SJCRH30 (cell line): ENCODE measurements at regions not wholly inside any gene's neighbourhood (a gene's known extent, or its start where the extent isn't known, plus 50 kb on each side); places are given as distances from the start of the nearest gene placed in this dataset.

Experiments used
- DNase-seq, 2 experiments: peaks; one replicate each; pipeline ENCODE4 v3.0.0-alpha.2; 2015 to 2020
- H3K27ac ChIP-seq: fragments of 250-450 bp; sonication (Bioruptor Pico); 2 replicates; pipeline ENCODE4 v1.5.1; 2020; ENCODE audit warnings: mild to moderate bottlenecking, moderate library complexity
- H3K27me3 ChIP-seq: fragments of 250-450 bp; sonication (Bioruptor Pico); 2 replicates; pipeline ENCODE4 v1.5.1; 2020; ENCODE audit warnings: mild to moderate bottlenecking, moderate library complexity
- H3K36me3 ChIP-seq: fragments of 250-450 bp; sonication (Bioruptor Pico); 2 replicates; pipeline ENCODE4 v1.5.1; 2020; ENCODE audit warnings: mild to moderate bottlenecking, moderate library complexity
- H3K4me1 ChIP-seq: fragments of 250-450 bp; sonication (Bioruptor Pico); 2 replicates; pipeline ENCODE4 v1.5.1; 2020; ENCODE audit warnings: mild to moderate bottlenecking, moderate library complexity
- H3K4me3 ChIP-seq: fragments of 250-450 bp; sonication (Bioruptor Pico); 2 replicates; pipeline ENCODE4 v1.5.1; 2020; ENCODE audit warnings: mild to moderate bottlenecking, moderate library complexity
- H3K9me3 ChIP-seq: fragments of 250-450 bp; sonication (Bioruptor Pico); replicated peaks from 2 replicates; pipeline ENCODE4 v1.5.1; 2020; ENCODE audit warnings: mild to moderate bottlenecking, moderate library complexity

- no peaks in the 10 kb centered on the region for H3K36me3 ChIP-seq
- no peaks in the 10 kb centered on the region for H3K9me3 ChIP-seq
- no peak overlapping the region for H3K4me3 ChIP-seq
- no peaks in the 10 kb centered on the region for H3K27me3 ChIP-seq
- H3K4me1 ChIP-seq, result no peaks in the 10 kb centered on the region
- no peak overlapping the region for H3K27ac ChIP-seq
- DNase-seq, result no peak
Observed at GRCh38 chr5:5969942-5970483, 408.3 kb downstream of the MED10 start.

GRCh38 chr5:5968981-5969380, 409.4 kb downstream of the MED10 start:
- no peak overlapping the region for H3K27ac ChIP-seq
- H3K36me3 ChIP-seq, result no peaks in the 10 kb centered on the region
- H3K27me3 ChIP-seq, result no peaks in the 10 kb centered on the region
- H3K4me1 ChIP-seq, result no peaks in the 10 kb centered on the region
- no peaks in the 10 kb centered on the region for H3K9me3 ChIP-seq
- DNase-seq, result no peak
- no peak overlapping the region for H3K4me3 ChIP-seq

GRCh38 chr5:5967944-5968343, 410.4 kb downstream of the MED10 start:
- Histone ChIP-seq H3K9me3 (no peaks in the 10 kb centered on the region), H3K27me3 (no peaks in the 10 kb centered on the region)
- DNase-seq, result no peak

DNA sequence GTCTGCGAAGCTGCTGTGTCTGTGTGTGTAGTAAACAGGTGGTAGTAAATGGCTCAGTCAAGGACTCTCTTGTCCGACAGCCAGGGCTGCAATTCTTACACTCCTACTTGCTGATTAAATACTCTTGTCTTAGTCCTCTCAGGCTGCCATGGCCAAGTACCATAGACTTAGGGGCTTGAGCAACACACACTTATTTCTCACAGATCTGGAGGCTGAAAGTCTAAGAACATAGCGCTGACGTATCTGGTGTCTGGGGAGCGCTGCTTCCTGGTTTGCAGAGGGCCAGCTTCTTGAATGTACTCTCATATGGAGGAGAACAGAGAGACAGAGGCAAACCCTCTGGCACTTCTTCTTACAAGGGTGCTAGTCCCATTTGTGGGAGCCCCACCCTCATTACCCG, 411.0 kb downstream of the MED10 start:
- no peak overlapping the region for H3K4me3 ChIP-seq

More at GRCh38 chr5:5967944-5968343, 410.4 kb downstream of the MED10 start:
- Histone ChIP-seq H3K36me3 (no peaks in the 10 kb centered on the region), H3K27ac (no peak overlapping the region), H3K4me3 (no peak overlapping the region), H3K4me1 (no peaks in the 10 kb centered on the region)

DNA sequence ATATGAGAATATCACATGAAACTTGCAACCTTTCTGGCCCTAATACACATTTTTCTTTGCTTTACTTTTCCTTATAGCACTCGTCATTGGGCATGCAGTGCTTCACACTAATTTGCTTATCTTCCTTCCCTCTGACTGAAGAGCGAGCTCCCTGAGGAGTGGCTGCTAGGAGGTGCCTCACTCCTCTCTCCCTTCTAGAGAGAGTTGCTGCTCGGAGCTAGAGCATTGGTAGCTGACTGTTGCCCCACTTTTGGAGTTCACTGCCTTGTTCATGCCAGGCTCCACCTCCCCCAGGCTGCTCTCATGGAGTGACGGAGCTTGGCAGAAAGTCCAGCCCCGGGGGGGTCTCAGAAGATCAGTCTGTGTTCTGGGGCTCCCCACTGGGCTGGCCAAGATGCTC, 413.2 kb downstream of the MED10 start:
- H3K4me3 ChIP-seq, result no peak overlapping the region
- DNase-seq, result no peak
- no peak overlapping the region for H3K27ac ChIP-seq
- no peaks in the 10 kb centered on the region for H3K9me3 ChIP-seq
- H3K36me3 ChIP-seq, result no peaks in the 10 kb centered on the region
- no peaks in the 10 kb centered on the region for H3K27me3 ChIP-seq
- no peaks in the 10 kb centered on the region for H3K4me1 ChIP-seq

More for the DNA sequence above, 411.0 kb downstream of the MED10 start:
- no peaks in the 10 kb centered on the region for H3K9me3 ChIP-seq
- H3K36me3 ChIP-seq, result no peaks in the 10 kb centered on the region
- H3K27ac ChIP-seq, result no peak overlapping the region
- no peak for DNase-seq
- no peaks in the 10 kb centered on the region for H3K4me1 ChIP-seq
- H3K27me3 ChIP-seq, result no peaks in the 10 kb centered on the region

DNA sequence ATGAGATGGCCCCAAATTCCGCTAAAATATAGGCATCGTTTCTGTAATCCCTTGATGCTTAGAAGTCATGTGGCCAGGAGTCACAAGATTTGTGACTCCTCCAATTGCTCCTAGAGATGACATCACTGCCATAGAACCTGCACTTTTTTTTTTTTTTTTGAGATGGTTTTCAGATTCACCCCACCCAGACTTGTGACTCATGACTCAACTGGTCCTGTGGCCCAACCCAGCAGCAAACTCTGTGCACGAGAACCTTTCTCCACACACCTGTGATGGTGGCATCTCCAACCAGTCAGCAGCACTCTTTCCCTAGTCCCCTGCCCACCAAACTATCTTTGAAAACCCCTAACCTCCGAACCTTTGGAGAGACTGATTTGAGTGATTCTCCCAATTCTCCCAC, 414.0 kb downstream of the MED10 start:
- no peak overlapping the region for H3K4me3 ChIP-seq
- H3K36me3 ChIP-seq, result no peaks in the 10 kb centered on the region
- H3K4me1 ChIP-seq, result no peaks in the 10 kb centered on the region
- no peak for DNase-seq
- no peaks in the 10 kb centered on the region for H3K27me3 ChIP-seq
- H3K9me3 ChIP-seq, result no peaks in the 10 kb centered on the region
- H3K27ac ChIP-seq, result no peak overlapping the region

- Histone ChIP-seq H3K4me1 (no peaks in the 10 kb centered on the region), H3K27me3 (no peaks in the 10 kb centered on the region), H3K36me3 (no peaks in the 10 kb centered on the region), H3K4me3 (no peak overlapping the region), H3K9me3 (no peaks in the 10 kb centered on the region), H3K27ac (no peak overlapping the region)
- DNase-seq, result no peak
Observed at GRCh38 chr5:5957737-5958136, 420.6 kb downstream of the MED10 start.

DNA sequence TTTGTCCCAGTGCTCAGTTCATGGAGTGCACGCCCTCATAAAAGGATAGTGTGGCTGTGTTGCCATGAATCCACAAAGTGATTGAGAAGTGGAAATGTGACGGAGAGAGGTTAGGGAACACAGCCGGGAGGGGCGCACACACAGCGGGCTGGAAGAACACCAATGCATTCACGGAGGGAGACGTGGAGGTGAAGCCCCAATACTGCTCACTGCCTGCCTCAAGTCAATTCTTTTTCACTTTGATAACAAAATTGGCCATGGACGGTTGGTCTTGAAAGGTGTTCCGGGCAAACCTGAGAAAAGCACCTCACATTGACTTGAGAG, 424.1 kb downstream of the MED10 start:
- H3K27ac ChIP-seq, result no peak overlapping the region
- H3K9me3 ChIP-seq, result no peaks in the 10 kb centered on the region
- DNase-seq, result no peak
- H3K36me3 ChIP-seq, result no peaks in the 10 kb centered on the region
- H3K4me3 ChIP-seq, result no peak overlapping the region
- no peaks in the 10 kb centered on the region for H3K4me1 ChIP-seq
- no peaks in the 10 kb centered on the region for H3K27me3 ChIP-seq

- no peak for DNase-seq
- no peak overlapping the region for H3K4me3 ChIP-seq
- H3K27ac ChIP-seq, result no peak overlapping the region
- no peaks in the 10 kb centered on the region for H3K36me3 ChIP-seq
- H3K4me1 ChIP-seq, result no peaks in the 10 kb centered on the region
- H3K9me3 ChIP-seq, result no peaks in the 10 kb centered on the region
- H3K27me3 ChIP-seq, result no peaks in the 10 kb centered on the region
Observed at GRCh38 chr5:5953584-5954274, 424.6 kb downstream of the MED10 start.

GRCh38 chr5:5951953-5952352, 426.4 kb downstream of the MED10 start:
- H3K4me3 ChIP-seq, result no peak overlapping the region
- no peak overlapping the region for H3K27ac ChIP-seq
- H3K4me1 ChIP-seq, result no peaks in the 10 kb centered on the region
- H3K27me3 ChIP-seq, result no peaks in the 10 kb centered on the region
- no peak for DNase-seq
- no peaks in the 10 kb centered on the region for H3K36me3 ChIP-seq
- H3K9me3 ChIP-seq, result no peaks in the 10 kb centered on the region

DNA sequence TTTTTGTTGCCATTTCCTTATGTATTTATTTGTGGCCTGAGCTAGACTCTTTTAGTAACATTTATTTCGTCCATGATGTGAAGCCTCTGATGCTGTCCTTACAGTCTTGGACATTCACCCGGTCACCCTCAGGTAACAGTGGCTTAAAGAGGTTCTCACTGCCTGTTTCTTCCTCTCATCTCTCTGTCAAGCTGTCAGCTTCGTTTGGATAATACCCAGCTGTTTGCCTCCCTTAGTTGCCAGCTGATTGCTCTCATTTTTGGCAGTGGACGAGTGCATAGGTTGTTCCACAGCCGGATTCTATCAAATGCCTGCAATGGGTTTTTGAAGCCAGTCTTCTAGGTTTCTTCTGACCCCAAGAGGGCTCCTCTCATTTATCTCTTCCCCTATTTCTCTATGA, 427.7 kb downstream of the MED10 start:
- H3K4me3 ChIP-seq, result no peak overlapping the region
- H3K9me3 ChIP-seq, result no peaks in the 10 kb centered on the region
- no peaks in the 10 kb centered on the region for H3K36me3 ChIP-seq
- H3K27me3 ChIP-seq, result no peaks in the 10 kb centered on the region
- no peak overlapping the region for H3K27ac ChIP-seq
- H3K4me1 ChIP-seq, result no peaks in the 10 kb centered on the region
- no peak for DNase-seq

GRCh38 chr5:5941486-5941885, 436.9 kb downstream of the MED10 start:
- no peaks in the 10 kb centered on the region for H3K36me3 ChIP-seq
- H3K27ac ChIP-seq, result no peak overlapping the region
- H3K9me3 ChIP-seq, result no peaks in the 10 kb centered on the region
- no peaks in the 10 kb centered on the region for H3K27me3 ChIP-seq
- no peaks in the 10 kb centered on the region for H3K4me1 ChIP-seq
- H3K4me3 ChIP-seq, result no peak overlapping the region
- DNase-seq, result no peak

DNA sequence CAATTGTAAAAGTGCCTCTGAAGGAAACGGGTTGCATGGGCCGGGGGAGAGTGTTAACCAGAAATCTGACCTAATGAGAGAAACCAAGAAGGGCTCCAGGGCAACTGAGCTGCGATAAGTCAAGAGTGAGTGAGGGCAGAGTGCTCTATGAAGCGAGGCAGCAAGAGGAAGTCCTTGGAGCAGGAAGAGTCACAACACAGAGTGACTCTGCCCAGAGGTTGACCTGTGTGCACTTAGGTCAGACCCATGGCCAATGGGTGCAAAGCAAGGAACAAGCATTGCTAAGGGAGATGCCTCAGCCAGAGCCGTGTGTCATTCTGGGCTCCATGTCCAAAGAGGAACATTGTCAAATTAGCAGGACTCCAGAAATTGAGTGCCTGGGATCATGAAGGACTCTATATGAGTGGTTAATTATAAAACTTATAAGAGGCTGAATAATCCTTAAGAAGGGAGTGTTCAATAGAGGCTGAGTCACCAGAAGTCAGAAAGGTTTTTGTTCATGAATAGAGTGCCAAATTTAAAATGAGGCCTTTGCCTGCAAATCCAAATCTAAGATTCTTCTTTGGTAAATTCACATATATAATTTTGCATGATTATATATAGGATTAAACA, 438.5 kb downstream of the MED10 start:
- Histone ChIP-seq H3K4me3 (no peak overlapping the region), H3K27ac (no peak overlapping the region), H3K9me3 (no peaks in the 10 kb centered on the region), H3K4me1 (no peaks in the 10 kb centered on the region), H3K36me3 (no peaks in the 10 kb centered on the region), H3K27me3 (no peaks in the 10 kb centered on the region)
- no peak for DNase-seq

DNA sequence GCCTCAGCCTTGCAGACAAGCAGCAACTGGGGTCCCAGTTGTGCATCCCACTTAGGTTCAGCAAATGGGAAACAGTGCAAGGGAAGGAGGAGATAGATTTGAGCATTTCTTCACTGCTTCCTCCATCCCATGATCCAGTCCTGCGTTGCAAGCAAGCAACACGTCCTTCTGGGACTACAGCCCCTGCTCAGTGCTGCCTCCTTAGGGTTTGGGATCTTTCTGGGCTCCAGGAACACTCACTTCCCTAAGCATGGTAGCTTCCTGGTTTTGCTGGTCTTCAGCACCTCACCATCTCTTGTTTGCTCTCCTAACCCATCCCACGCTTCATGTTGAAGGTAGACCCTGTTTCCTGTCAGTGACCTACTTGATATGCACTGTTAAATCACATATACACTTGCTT, 444.7 kb downstream of the MED10 start:
- Histone ChIP-seq H3K4me1 (no peaks in the 10 kb centered on the region), H3K36me3 (no peaks in the 10 kb centered on the region), H3K27me3 (no peaks in the 10 kb centered on the region), H3K4me3 (no peak overlapping the region), H3K9me3 (no peaks in the 10 kb centered on the region), H3K27ac (no peak overlapping the region)
- no peak for DNase-seq

- H3K4me3 ChIP-seq, result no peak overlapping the region
- no peaks in the 10 kb centered on the region for H3K27me3 ChIP-seq
- H3K9me3 ChIP-seq, result no peaks in the 10 kb centered on the region
- H3K27ac ChIP-seq, result no peak overlapping the region
- H3K4me1 ChIP-seq, result no peaks in the 10 kb centered on the region
- no peak for DNase-seq
- H3K36me3 ChIP-seq, result no peaks in the 10 kb centered on the region
Observed at GRCh38 chr5:5932824-5933223, 445.5 kb downstream of the MED10 start.

DNA sequence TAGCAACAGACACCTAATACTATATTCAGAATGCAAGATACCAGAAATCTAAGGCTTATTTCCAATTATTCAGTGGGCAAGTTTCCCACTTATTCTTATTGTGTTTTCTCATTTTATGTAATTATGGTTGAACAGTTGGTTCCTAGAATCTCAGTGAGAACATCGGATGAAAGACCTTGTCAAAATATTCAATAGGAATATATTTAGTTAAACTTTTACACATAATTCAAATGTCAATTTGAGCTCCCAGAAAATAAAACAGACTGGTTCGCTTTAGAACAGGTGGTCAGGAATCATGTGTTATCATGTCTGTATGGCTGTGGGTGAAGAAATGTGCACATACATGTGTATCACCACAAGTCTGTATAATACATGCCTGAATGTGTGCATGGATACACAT, 447.8 kb downstream of the MED10 start:
- no peak overlapping the region for H3K27ac ChIP-seq
- H3K9me3 ChIP-seq, result no peaks in the 10 kb centered on the region
- no peak for DNase-seq
- no peaks in the 10 kb centered on the region for H3K36me3 ChIP-seq
- no peaks in the 10 kb centered on the region for H3K27me3 ChIP-seq
- no peaks in the 10 kb centered on the region for H3K4me1 ChIP-seq
- no peak overlapping the region for H3K4me3 ChIP-seq
